ENCODE measurements at regions not wholly inside any gene's neighbourhood (a gene's known extent, or its start where the extent isn't known, plus 50 kb on each side); places are given as distances from the start of the nearest gene placed in this dataset.

DNA sequence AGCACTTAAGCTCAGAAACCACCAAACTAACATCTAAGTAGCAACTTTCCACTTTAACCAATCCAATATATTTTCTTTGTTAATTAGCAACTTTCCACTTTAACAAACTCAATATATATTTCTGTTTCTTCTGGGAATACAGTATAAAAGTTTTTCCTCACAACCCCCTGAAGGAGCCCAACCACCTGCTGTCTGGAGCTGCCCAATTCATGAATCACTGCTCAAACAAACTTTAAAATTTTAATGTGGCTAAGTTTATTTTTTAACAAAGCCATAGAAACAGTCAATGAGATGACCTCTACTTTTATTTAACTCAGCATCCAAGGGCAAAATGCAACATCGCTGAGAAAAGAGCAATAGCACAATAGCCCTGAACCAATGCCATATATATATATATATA lies 500.1 kb downstream of the EPM2A start:
- TF ChIP-seq POLR2A (IDR thresholded peaks at IDR 0.05): no peak
- no peak for TF ChIP-seq CTCF (IDR thresholded peaks at IDR 0.05)
